Activated naive CD4-positive, alpha-beta T cell treated with anti-CD3 and anti-CD28 coated beads, Interleukin-2, amount 50 U/mL, for 72 hours (primary cell): ENCODE measurements at regions not wholly inside any gene's neighbourhood (a gene's known extent, or its start where the extent isn't known, plus 50 kb on each side); places are given as distances from the start of the nearest gene placed in this dataset.

Source experiments
- ATAC-seq, 2 donors: fragments of 150-1000 bp; cut with Tn5 transposase; 2 replicates each; pipeline ENCODE4 v1.10.0; 2021; ENCODE audit warnings: mild to moderate bottlenecking in 2 of 2, moderate library complexity in 2 of 2
- DNase-seq, 2 donors: peaks; one replicate each; pipeline ENCODE4 v3.0.0; 2021 to 2022; ENCODE audit warnings: low spot score in 2 of 2
- H3K27ac Mint-ChIP-seq, 2 donors: one replicate each; pipeline ENCODE4 v1.8.0; 2022; ENCODE audit warnings: mild to moderate bottlenecking in 2 of 2, mixed read lengths in 2 of 2
- H3K36me3 Mint-ChIP-seq, 2 donors: one replicate each; pipeline ENCODE4 v1.8.0; 2022; ENCODE audit warnings: mixed read lengths in 2 of 2
- H3K9me3 Mint-ChIP-seq, 2 donors: one replicate each; pipeline ENCODE4 v1.8.0; 2022; ENCODE audit warnings: mixed read lengths in 2 of 2

GRCh38 chr9:115943431-115944165 is 210.0 kb upstream of the PAPPA start:
- Mint-ChIP-seq H3K9me3 (peaks cover 15 to 18% of the 10 kb centered on the region in 2 donors), H3K36me3 (no peaks in the 10 kb centered on the region), H3K27ac (no peak overlapping the region)
- DNase-seq (no peak), ATAC-seq (no peak)

- ATAC-seq: no peak
- DNase-seq: no peak
Observed at GRCh38 chr9:115944166-115944948, 209.2 kb upstream of the PAPPA start.

GRCh38 chr9:115945009-115945431 is 208.6 kb upstream of the PAPPA start:
- no peak overlapping the region for H3K27ac Mint-ChIP-seq
- no peaks in the 10 kb centered on the region for H3K36me3 Mint-ChIP-seq
- no peak for DNase-seq
- no peak for ATAC-seq
- peaks cover 11 to 14% of the 10 kb centered on the region in 2 donors for H3K9me3 Mint-ChIP-seq

More at GRCh38 chr9:115944166-115944948, 209.2 kb upstream of the PAPPA start:
- Mint-ChIP-seq H3K9me3 (peaks cover 11 to 13% of the 10 kb centered on the region in 2 donors), H3K36me3 (no peaks in the 10 kb centered on the region), H3K27ac (no peak overlapping the region)

DNA sequence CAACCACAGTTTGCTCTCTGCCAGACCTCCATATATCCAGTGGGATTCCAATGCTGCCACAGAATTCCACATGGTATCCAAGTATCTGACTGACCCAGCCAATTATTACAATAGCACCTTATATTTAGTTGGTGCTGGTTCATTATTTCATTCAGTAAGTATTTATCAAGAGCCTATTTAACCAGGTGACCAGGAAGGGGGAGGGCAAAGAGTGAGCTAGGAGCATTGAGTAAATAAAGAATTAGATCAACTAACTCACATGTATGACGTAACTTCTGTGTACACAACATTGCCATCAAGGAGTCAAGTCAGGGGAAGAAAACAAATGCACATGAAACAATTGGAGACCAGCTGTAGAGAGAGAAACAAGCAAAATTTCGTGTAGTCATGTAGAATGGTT is 207.1 kb upstream of the PAPPA start:
- Mint-ChIP-seq H3K27ac (no peak overlapping the region), H3K36me3 (no peaks in the 10 kb centered on the region), H3K9me3 (peaks cover 18 to 20% of the 10 kb centered on the region in 2 donors)
- ATAC-seq (no peak), DNase-seq (no peak)

DNA sequence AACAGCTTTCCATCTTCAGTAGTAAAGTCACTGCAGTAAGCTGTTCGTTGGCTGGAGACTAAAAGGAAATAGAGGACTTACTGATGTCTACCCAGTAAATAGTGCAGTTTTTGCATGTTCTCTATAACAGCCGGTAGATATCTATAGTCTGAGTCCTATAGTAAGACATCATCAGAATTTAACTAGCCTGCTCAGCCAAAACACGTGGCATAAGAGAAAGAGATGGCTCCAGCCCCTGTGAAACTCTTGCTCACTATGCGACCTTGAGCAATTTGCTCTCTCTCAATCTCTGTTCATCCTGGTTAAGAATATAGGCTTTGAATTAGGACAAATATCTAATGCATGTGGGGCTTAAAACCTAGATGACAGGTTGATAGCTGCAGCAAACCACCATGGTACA is 201.6 kb upstream of the PAPPA start:
- Mint-ChIP-seq H3K36me3 (no peaks in the 10 kb centered on the region), H3K27ac (no peak overlapping the region), H3K9me3 (peaks cover 7 to 12% of the 10 kb centered on the region in 2 donors)
- ATAC-seq (no peak), DNase-seq (no peak)

DNA sequence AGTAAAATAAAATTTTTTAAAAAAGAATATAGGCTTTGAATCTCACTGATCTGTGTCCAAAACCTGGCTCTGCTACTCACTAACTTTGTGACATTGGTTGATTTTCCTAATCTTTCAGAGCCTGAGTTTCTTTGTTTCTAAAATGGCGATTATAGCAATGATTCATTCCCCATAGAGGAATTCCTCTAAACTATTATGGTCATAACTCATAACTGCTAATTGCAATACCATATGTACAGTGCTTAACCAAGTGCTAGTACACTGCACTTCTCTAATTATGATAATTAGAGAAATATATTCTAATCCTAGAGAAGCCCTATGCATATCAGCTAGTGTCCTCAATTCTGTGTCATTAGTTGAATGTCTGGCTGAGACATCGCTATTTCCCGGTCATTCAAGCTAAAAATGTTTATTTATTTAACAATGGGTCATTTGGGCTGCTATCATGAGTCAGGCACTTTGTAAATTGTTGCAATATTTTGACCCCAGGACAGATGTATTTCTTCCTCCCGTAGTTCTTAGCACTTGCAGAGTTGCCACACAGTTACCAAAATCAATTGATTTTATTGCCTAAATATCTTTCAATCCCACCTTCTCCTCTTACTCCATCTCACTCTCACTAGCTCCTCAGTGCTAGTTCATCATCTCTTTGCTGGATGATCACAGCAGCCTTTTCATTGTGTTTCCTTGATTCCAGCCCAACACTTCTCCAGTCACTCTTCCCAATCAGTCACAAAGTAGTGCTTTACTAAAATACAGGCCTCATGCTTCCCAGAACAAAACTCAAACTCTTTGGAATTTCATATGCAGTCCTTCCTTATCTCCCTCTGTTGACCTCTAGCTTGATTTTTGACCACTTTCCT is 200.9 kb upstream of the PAPPA start:
- DNase-seq (no peak), ATAC-seq (no peak)
- peaks cover 7 to 12% of the 10 kb centered on the region in 2 donors for H3K9me3 Mint-ChIP-seq
- no peaks in the 10 kb centered on the region for H3K36me3 Mint-ChIP-seq
- no peak overlapping the region for H3K27ac Mint-ChIP-seq

GRCh38 chr9:115956371-115956770 is 197.2 kb upstream of the PAPPA start:
- no peak for ATAC-seq

DNA sequence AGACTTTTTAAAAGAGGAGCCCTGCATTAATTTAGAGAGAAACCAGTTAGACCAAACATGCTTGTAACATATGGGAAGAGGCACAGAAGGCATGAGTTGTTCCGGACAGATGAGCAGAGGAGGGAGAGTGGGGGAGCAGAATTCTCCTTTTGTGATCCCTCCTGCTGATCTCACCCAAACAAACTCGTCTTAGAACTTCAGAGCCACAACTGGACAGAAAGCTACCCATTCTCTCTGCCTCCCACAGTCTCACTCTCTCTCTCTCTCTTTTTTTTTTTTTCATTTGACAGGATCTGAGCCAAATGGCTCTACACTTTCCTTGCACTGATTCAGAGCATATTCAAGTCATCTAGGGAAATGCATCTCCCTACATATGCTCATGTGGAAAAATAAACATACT is 196.0 kb upstream of the PAPPA start:
- no peak for ATAC-seq
- Mint-ChIP-seq H3K9me3 (peaks cover 9 to 19% of the 10 kb centered on the region in 2 donors), H3K36me3 (no peaks in the 10 kb centered on the region), H3K27ac (no peak overlapping the region)
- no peak for DNase-seq

More at GRCh38 chr9:115956371-115956770, 197.2 kb upstream of the PAPPA start:
- Mint-ChIP-seq H3K9me3 (peaks cover 6 to 13% of the 10 kb centered on the region in 2 donors), H3K36me3 (no peaks in the 10 kb centered on the region), H3K27ac (no peak overlapping the region)
- no peak for DNase-seq

DNA sequence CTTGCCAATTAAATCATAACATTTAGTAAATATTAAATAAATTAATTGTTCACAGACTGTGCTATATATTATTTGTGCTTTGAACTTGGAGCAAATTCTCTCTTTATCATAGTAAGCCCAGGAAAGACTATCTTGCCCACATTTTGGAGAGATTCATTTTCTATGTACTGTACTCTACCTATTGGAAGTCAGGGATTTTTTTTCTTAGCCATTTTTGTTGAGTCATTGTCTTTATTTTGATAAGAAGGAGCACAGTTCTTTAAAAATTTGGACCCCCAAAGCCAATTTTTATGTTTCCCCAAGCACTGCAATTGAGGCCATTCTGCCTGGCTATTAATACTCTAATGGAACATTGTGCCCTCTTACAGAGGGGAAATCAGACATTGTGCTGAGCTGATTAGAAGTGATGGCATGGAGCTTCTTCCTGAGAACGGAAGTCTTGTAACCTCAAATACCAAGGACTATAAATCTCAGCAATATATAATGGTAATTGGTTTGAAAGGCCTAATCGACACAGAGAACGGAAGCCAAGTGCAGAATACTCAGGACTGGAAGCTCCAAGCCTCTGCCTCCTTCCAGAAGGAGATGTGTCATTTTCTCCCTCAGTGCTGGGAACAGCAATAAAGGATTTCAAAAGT is 188.8 kb upstream of the PAPPA start:
- Mint-ChIP-seq H3K9me3 (peaks cover 9 to 16% of the 10 kb centered on the region in 2 donors), H3K36me3 (no peaks in the 10 kb centered on the region), H3K27ac (no peak overlapping the region)
- ATAC-seq: no peak
- DNase-seq: no peak

- Mint-ChIP-seq H3K27ac (no peak overlapping the region), H3K9me3 (peaks cover 4 to 10% of the 10 kb centered on the region in 2 donors), H3K36me3 (no peaks in the 10 kb centered on the region)
- ATAC-seq (no peak), DNase-seq (no peak)
Observed at GRCh38 chr9:115966660-115967059, 186.9 kb upstream of the PAPPA start.

DNA sequence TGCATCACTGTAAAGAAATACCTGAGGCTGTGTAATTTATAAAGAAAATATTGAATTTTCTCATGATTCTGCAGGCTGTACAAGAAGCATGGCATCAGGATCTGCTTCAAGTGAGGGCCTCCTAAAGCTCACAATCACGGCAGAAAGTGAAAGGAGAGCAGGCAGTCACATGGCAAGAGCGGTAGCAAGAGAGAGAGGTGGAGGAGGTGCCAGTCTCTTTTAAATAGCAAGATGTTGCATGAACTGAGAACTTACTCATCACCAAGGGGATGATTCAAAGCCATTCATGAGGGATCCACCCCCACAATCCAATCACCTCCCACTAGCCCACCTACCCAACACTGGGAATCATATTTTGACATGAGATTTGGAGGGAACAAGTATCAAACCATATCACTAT is 184.5 kb upstream of the PAPPA start:
- ATAC-seq (no peak), DNase-seq (no peak)
- H3K27ac Mint-ChIP-seq: no peak overlapping the region
- H3K36me3 Mint-ChIP-seq: no peaks in the 10 kb centered on the region
- H3K9me3 Mint-ChIP-seq: peaks cover 4 to 6% of the 10 kb centered on the region in 2 donors

GRCh38 chr9:115972362-115972761 is 181.2 kb upstream of the PAPPA start:
- Mint-ChIP-seq H3K27ac (no peak overlapping the region), H3K9me3 (peaks cover 10 to 15% of the 10 kb centered on the region in 2 donors), H3K36me3 (no peaks in the 10 kb centered on the region)
- ATAC-seq (no peak), DNase-seq (no peak)

GRCh38 chr9:115972843-115973595 is 180.6 kb upstream of the PAPPA start:
- ATAC-seq: no peak
- Mint-ChIP-seq H3K27ac (no peak overlapping the region), H3K36me3 (no peaks in the 10 kb centered on the region), H3K9me3 (peaks cover 10 to 12% of the 10 kb centered on the region in 2 donors)
- no peak for DNase-seq

- ATAC-seq: no peak
- H3K36me3 Mint-ChIP-seq: no peaks in the 10 kb centered on the region
- no peak overlapping the region for H3K27ac Mint-ChIP-seq
- DNase-seq: no peak
- H3K9me3 Mint-ChIP-seq: peaks cover 10 to 12% of the 10 kb centered on the region in 2 donors
Observed at GRCh38 chr9:115976781-115977180, 176.8 kb upstream of the PAPPA start.

GRCh38 chr9:115978091-115978490 is 175.5 kb upstream of the PAPPA start:
- ATAC-seq: no peak
- H3K9me3 Mint-ChIP-seq: peaks cover 10 to 12% of the 10 kb centered on the region in 2 donors
- no peaks in the 10 kb centered on the region for H3K36me3 Mint-ChIP-seq
- H3K27ac Mint-ChIP-seq: no peak overlapping the region
- no peak for DNase-seq

GRCh38 chr9:115978659-115979096 is 174.9 kb upstream of the PAPPA start:
- no peak for ATAC-seq

More at GRCh38 chr9:115978659-115979096, 174.9 kb upstream of the PAPPA start:
- peaks cover 10 to 12% of the 10 kb centered on the region in 2 donors for H3K9me3 Mint-ChIP-seq
- no peak overlapping the region for H3K27ac Mint-ChIP-seq
- no peaks in the 10 kb centered on the region for H3K36me3 Mint-ChIP-seq
- DNase-seq: no peak
